ENCODE measurements at regions not wholly inside any gene's neighbourhood (a gene's known extent, or its start where the extent isn't known, plus 50 kb on each side); places are given as distances from the start of the nearest gene placed in this dataset.

GRCh38 chr12:113655919-113656318 lies 184.2 kb upstream of the LHX5 start:
- no peak for TF ChIP-seq CTCF (tag by site-specific recombination; IDR thresholded peaks at IDR 0.05)
- no peak for TF ChIP-seq MEIS1 (CRISPR knock-in tag; IDR thresholded peaks at IDR 0.05; ENCODE audit: borderline replicate concordance)
- no peak for TF ChIP-seq YY1 (tag by site-specific recombination; IDR thresholded peaks at IDR 0.05)
- no peak for TF ChIP-seq REST (tag by site-specific recombination; IDR thresholded peaks at IDR 0.05)

All from HEK293 (cell line).